Muscle layer of colon (tissue), 2 donors: ENCODE measurements at regions not wholly inside any gene's neighbourhood (a gene's known extent, or its start where the extent isn't known, plus 50 kb on each side); places are given as distances from the start of the nearest gene placed in this dataset.

Experiments
- H3K27ac ChIP-seq: one replicate; pipeline ENCODE4 v1.7.0; 2013; ENCODE audit warnings: low read depth, mild to moderate bottlenecking, low read length, moderate library complexity
- H3K27me3 ChIP-seq, 2 donors: one replicate each; pipeline ENCODE4 v1.7.0; 2013; ENCODE audit warnings: low read length in 2 of 2, mild to moderate bottlenecking in 2 of 2; ENCODE audit not compliant: insufficient read depth in 2 of 2, control insufficient read depth in 1 of 2
- H3K36me3 ChIP-seq: one replicate; pipeline ENCODE4 v1.7.0; 2013; ENCODE audit warnings: mild to moderate bottlenecking, low read length; ENCODE audit not compliant: insufficient read depth
- H3K4me1 ChIP-seq: one replicate; pipeline ENCODE4 v1.7.0; 2013; ENCODE audit warnings: mild to moderate bottlenecking, low read length; ENCODE audit not compliant: insufficient read depth
- H3K4me3 ChIP-seq, 2 donors: one replicate each; pipeline ENCODE4 v1.7.0; 2013; ENCODE audit warnings: low read length in 2 of 2, low read depth in 1 of 2, mild to moderate bottlenecking in 1 of 2, moderate library complexity in 1 of 2
- H3K9ac ChIP-seq: one replicate; pipeline ENCODE4 v1.7.0; 2013; ENCODE audit warnings: low read length
- H3K9me3 ChIP-seq: one replicate; pipeline ENCODE4 v1.7.0; 2013; ENCODE audit warnings: mild to moderate bottlenecking, low read length
- donor health status: abdominal sarcoma.
- donor health status: Adenocarcinoma of cecum.

DNA sequence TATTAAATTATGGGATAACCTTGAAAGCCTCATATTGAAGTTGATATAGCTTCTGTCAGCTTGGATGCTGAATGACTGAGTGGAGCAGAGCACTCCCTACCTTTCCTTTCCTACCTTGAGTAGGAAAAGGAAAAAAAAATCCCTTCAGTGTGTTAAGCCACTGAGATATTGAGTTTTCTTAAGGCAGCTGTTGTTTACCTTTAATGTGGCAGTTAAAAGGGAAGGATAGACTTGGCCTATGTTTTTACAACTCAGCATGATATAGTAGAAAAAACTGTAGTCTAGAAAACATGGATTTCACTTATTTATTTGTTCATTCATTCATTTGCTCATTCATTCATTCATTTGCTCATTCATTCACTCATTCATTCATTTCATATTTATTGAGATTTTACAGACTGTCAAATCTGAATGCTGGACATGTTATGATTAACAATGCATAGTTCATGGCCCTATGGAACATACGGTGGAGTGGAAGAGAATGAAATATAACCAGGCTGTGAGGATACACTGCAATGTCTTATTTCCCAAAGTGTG lies 131.5 kb upstream of the MAN1A1 start:
- Histone ChIP-seq H3K4me3 (no peak overlapping the region), H3K9me3 (no peaks in the 10 kb centered on the region)

DNA sequence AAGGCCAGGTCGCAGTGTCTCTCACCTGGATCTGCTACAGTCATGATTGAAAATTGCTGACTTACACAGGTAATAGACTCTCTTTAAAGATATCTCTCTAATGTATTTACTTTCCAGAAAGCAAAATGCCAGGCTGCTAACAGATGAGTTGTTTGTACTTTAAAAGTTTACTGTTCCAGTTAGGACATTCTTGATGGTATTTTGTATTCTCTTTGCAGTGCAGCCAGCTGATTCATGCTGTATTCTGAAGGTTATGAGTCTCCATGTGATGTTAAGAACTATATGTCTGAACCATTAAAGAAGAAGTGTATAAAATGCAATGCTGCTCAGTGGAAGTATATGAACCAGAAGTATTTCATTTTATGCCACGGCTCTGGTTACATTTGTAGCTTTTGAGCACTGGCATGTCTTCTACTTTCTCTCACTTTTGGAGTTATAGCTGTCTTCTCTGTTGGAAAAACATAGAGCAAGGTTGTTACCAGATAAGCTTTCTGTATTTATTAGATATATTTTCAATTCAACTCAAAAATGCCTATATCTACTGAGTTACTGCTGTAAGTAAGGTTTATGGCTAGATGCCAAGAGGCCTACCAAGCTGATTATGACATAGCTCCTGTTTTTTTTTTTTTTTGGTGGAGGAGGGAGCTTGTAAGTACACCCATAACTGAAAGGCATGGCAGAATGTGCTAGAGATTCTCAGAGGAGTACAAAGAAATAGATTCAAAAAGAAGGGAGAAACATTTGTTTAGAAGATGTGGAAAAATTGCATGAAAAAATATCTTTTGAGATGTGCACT lies 130.5 kb upstream of the MAN1A1 start:
- no peak overlapping the region for H3K27ac ChIP-seq
- H3K4me1 ChIP-seq = peaks cover 21% of the 10 kb centered on the region
- no peaks in the 10 kb centered on the region for H3K36me3 ChIP-seq
- H3K9me3 ChIP-seq = no peaks in the 10 kb centered on the region
- no peaks in the 10 kb centered on the region for H3K27me3 ChIP-seq
- H3K4me3 ChIP-seq = no peak overlapping the region
- no peak overlapping the region for H3K9ac ChIP-seq

More for the DNA sequence above, 131.5 kb upstream of the MAN1A1 start:
- no peaks in the 10 kb centered on the region for H3K36me3 ChIP-seq
- no peak overlapping the region for H3K9ac ChIP-seq
- H3K27me3 ChIP-seq = no peaks in the 10 kb centered on the region
- no peak overlapping the region for H3K27ac ChIP-seq
- peaks cover 21% of the 10 kb centered on the region for H3K4me1 ChIP-seq

DNA sequence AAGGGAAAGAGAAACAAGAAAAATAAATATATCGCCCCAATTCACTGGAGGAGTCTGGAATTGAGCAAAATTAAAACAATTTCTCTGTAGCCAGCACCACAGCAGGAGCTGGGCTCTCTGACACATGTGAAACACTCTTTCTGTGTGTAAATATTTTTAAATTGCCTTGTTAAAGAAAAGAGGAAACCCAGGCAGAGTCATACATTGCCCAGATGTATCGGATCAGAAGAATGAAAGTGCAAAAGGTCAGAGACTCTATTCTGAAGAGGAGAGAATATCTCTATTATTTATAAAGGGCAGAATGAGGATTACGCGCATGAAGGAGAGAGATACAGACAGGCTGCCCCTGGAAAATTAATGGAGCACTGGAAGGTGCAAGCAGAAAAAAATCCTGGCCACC lies 127.0 kb upstream of the MAN1A1 start:
- no peak overlapping the region for H3K9ac ChIP-seq
- H3K36me3 ChIP-seq = no peaks in the 10 kb centered on the region
- H3K27me3 ChIP-seq = no peaks in the 10 kb centered on the region
- no peak overlapping the region for H3K4me3 ChIP-seq
- no peaks in the 10 kb centered on the region for H3K9me3 ChIP-seq
- peaks cover 21% of the 10 kb centered on the region for H3K4me1 ChIP-seq
- H3K27ac ChIP-seq = no peak overlapping the region

DNA sequence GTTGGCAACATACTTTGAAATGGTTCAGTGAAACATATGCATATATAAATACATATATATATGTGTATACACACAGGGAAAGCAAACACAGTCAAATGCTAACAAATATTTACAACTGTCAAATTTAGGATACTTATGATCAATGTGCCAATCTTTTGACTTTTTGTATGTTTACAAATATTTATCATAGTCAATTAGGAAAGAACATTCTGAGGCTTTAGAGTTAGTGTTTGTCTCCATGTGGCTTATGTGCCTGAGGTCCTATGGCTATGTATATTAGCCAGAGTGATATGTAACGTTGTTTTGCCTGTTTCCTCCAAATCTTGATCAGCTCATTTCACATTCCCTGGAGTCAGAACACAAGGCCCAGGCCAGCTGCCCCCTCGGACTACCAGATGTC lies 126.5 kb upstream of the MAN1A1 start:
- peaks cover 21% of the 10 kb centered on the region for H3K4me1 ChIP-seq

DNA sequence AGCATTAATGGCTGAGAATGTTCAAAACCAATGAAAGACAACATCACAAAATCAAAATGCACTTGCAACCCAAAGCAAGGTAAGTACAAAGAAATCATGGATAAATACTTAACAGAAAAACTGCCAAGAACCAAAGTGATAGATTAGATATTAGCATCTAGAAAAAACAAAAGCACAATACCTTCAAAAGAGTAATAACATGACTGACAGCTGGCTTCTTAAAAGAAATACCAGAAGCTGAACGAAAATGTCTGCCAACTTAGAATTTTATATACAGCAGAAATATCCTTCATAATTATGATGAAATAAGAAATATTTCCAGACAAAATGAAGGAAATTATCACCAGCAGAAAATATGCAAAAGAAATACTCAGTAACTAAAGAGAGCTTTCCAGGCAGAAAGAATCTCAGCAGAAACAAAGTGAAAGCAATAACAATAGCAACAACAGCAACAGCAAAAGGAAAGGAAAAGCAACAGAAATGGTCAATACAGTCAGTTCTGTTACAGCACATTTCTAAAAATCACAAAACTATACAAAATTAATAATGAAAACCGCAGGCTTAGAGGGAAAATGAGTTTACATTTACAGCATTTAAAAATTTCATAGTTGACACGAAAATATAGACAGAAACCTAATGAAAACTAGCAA lies 121.5 kb upstream of the MAN1A1 start:
- H3K27me3 ChIP-seq = no peaks in the 10 kb centered on the region
- H3K4me3 ChIP-seq = no peak overlapping the region
- H3K9ac ChIP-seq = no peak overlapping the region

More for the DNA sequence above, 126.5 kb upstream of the MAN1A1 start:
- H3K27ac ChIP-seq = no peak overlapping the region
- H3K9me3 ChIP-seq = no peaks in the 10 kb centered on the region
- no peak overlapping the region for H3K4me3 ChIP-seq
- no peaks in the 10 kb centered on the region for H3K27me3 ChIP-seq
- no peaks in the 10 kb centered on the region for H3K36me3 ChIP-seq
- H3K9ac ChIP-seq = no peak overlapping the region

DNA sequence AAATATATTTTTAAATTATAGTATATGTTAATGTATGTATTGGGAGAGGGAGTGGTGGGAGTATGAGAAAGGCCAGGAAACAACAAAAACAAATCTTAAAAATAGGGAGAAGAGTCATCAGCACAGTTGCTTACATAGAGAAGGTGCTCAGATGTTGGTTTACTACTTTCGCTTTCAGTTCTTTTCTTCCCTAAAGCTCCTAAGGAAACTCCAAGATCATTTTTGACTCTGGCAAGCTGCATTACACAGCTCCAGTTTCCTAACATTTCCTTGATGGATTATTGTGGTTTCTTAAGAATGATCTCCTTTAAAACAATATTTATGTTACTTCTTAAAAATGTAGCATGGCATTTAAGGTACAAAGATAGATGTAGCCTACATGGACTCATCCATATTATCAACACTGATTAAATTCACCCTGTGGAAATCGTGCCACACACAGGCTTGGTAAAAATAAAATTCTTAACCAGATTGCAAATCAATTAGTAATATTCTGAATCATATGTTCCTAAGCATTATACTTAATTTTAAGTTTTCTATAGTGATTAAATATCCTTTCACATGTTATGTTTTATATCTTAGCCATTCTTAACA lies 118.0 kb upstream of the MAN1A1 start:
- no peaks in the 10 kb centered on the region for H3K36me3 ChIP-seq
- H3K4me3 ChIP-seq = no peak overlapping the region
- H3K9ac ChIP-seq = no peak overlapping the region
- no peaks in the 10 kb centered on the region for H3K9me3 ChIP-seq
- H3K27me3 ChIP-seq = no peaks in the 10 kb centered on the region
- H3K27ac ChIP-seq = no peak overlapping the region
- H3K4me1 ChIP-seq = peaks cover 8% of the 10 kb centered on the region

More for the DNA sequence above, 121.5 kb upstream of the MAN1A1 start:
- Histone ChIP-seq H3K27ac (no peak overlapping the region), H3K4me1 (peaks cover 8% of the 10 kb centered on the region), H3K9me3 (no peaks in the 10 kb centered on the region), H3K36me3 (no peaks in the 10 kb centered on the region)

DNA sequence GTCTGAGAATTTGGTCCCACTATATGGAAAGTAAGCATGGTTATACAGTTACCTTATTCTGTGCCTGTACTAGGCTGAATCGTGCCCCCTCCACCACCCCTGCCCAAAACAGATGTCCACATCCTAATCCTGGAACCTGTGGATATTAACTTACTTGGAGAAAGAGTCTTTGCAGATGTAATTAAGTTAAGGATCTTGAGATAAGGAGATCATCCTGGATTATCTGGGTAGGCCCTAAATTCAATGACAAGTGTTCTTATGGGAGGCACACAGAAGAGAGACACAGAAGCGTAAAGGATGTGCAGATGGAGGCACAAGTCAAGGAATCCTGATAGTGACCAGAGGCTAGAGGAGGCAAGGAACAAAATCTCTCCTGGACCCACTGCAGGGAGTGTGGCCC lies 116.7 kb upstream of the MAN1A1 start:
- Histone ChIP-seq H3K36me3 (no peaks in the 10 kb centered on the region), H3K9me3 (no peaks in the 10 kb centered on the region), H3K27me3 (no peaks in the 10 kb centered on the region), H3K9ac (no peak overlapping the region), H3K4me3 (no peak overlapping the region), H3K4me1 (peaks cover 8% of the 10 kb centered on the region), H3K27ac (no peak overlapping the region)

DNA sequence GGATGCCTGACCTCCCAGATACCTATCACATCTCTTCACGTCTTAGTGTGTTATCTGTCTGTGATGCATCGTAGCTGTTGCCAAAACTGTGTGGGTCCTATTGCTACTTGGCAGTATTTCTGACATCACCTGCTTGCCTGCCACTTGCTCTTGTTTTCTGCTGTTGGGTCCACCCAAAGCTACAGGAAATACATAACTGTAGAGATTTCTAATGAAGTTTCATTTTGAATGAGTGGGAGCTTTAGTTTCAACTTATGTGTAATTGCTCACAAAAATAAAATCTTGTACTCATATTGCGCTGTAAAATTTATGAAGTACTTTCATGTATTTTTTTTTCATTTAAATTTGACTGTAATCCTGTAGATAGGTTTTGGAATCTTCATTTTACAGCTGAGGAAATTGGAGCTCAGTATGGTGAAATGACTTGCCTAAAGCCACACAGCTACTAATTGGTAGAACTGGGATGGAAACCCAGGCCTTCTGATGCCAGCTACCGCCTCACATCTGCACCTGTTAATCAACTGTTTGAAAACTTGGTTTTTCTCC lies 113.6 kb upstream of the MAN1A1 start:
- Histone ChIP-seq H3K27ac (no peak overlapping the region), H3K4me1 (no peaks in the 10 kb centered on the region), H3K9me3 (no peaks in the 10 kb centered on the region), H3K9ac (no peak overlapping the region), H3K36me3 (no peaks in the 10 kb centered on the region), H3K4me3 (no peak overlapping the region), H3K27me3 (no peaks in the 10 kb centered on the region)

DNA sequence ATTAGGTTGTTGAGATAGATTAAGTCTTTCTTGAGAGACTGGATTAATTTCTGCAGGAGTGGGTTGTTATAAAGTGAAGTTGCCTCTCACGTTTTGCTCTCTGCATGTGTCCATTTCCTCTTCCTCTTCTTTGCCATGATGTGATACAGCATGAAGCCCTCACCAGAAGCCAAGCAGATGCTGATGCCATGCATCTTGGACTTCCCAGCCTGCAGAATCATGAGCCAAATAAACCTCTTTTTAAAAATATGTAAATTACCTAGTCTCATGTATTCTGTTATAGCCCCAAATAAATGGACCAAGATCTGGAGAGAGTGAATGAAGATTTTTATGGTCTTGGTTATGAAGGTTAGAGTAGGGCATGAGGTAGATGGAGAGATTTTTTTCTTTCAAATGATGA lies 111.6 kb upstream of the MAN1A1 start:
- Histone ChIP-seq H3K36me3 (no peaks in the 10 kb centered on the region), H3K9me3 (no peaks in the 10 kb centered on the region), H3K9ac (no peak overlapping the region), H3K4me1 (no peaks in the 10 kb centered on the region), H3K4me3 (no peak overlapping the region), H3K27ac (no peak overlapping the region), H3K27me3 (no peaks in the 10 kb centered on the region)

DNA sequence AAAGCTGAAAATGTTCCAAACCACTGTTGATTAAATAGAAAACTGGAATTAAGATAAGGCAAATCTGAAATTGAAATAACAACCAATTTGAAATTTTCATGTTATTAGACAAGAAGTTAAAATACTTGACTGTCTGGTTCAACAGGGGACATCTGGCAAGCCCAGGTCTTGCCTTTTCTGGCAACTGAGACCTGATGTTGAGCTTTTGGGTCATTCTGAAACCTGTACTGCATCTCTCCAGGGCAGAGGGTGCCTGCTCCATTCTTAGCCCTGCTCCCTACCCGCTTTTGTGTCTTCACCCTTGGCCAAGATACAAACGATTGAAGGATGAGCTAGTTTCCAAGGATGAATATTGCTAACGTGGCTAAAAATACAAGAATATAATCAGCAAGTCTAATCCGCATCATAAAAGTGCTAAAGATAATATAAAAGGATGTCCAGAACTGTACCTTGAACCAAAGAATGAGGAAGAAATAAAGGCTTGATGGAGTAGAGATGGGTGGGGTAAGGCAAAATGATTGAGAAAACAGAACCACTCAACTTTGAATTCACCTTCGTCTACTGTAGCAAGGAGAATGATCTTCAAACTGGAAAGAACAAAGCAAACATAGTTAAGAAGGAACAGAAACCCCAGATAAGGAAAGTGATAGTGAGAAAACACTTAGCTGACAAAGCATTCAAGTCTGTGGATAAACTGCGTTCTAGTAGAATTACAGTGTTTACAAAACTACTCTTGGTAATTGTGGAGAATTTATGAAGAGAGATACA lies 109.8 kb upstream of the MAN1A1 start:
- no peak overlapping the region for H3K27ac ChIP-seq
- no peaks in the 10 kb centered on the region for H3K36me3 ChIP-seq
- no peak overlapping the region for H3K9ac ChIP-seq
- no peak overlapping the region for H3K4me3 ChIP-seq
- no peaks in the 10 kb centered on the region for H3K27me3 ChIP-seq
- no peaks in the 10 kb centered on the region for H3K9me3 ChIP-seq
- H3K4me1 ChIP-seq = peaks cover 4% of the 10 kb centered on the region

DNA sequence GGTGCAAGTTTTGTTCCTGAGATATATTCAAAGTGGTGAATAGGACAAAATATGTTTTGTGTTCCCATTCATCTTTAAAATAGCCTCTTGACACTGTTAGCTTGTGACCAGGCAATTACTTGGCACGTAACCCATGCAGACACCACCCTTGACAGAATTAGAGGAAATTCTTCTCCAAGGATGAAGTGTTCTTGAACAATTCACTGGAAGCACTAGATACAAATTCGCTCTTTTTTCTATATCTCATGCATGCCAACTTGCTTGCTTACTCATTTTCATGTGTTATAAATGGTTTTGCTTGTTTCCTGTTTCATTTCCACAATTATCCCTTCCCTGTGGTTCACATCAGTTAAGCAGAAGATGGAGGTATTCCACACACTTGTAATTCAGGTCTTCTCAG lies 105.2 kb upstream of the MAN1A1 start:
- H3K27me3 ChIP-seq = no peaks in the 10 kb centered on the region
- no peaks in the 10 kb centered on the region for H3K9me3 ChIP-seq
- H3K36me3 ChIP-seq = no peaks in the 10 kb centered on the region
- peaks cover 4% of the 10 kb centered on the region for H3K4me1 ChIP-seq
- H3K9ac ChIP-seq = no peak overlapping the region
- no peak overlapping the region for H3K27ac ChIP-seq
- H3K4me3 ChIP-seq = no peak overlapping the region
